ENCODE measurements at regions not wholly inside any gene's neighbourhood (a gene's known extent, or its start where the extent isn't known, plus 50 kb on each side); places are given as distances from the start of the nearest gene placed in this dataset.

- Histone ChIP-seq H3K36me3 (ENCODE audit: control insufficient read depth, insufficient read depth, low read length) (no peaks in the 10 kb centered on the region), H3K4me3 (ENCODE audit: low read depth, low read length) (no peak overlapping the region), H3K9me3 (ENCODE audit: control insufficient read depth, insufficient read depth, low read length) (no peaks in the 10 kb centered on the region), H3K27ac (ENCODE audit: low read depth, low read length) (no peak overlapping the region), H3K4me1 (ENCODE audit: control insufficient read depth, insufficient read depth, low read length) (no peaks in the 10 kb centered on the region), H3K27me3 (ENCODE audit: control insufficient read depth, insufficient read depth, low read length) (no peaks in the 10 kb centered on the region)
- no peak for DNase-seq (ENCODE audit: low read depth in 4 of 6, low spot score in 6 of 6)
- 50% methylated on average over 1 of the region's 2 CpGs for WGBS (ENCODE audit: insufficient coverage)
Measured at GRCh38 chr6:4301871-4302270, 166.5 kb upstream of the ECI2 start.

- WGBS (ENCODE audit: insufficient coverage), result 83% methylated on average over 2 of the region's 5 CpGs
- no peak overlapping the region for H3K27ac ChIP-seq (ENCODE audit: low read depth, low read length)
Measured at GRCh38 chr6:4300917-4301316, 165.5 kb upstream of the ECI2 start.

GRCh38 chr6:4299476-4299875 lies 164.1 kb upstream of the ECI2 start:
- Histone ChIP-seq H3K36me3 (ENCODE audit: control insufficient read depth, insufficient read depth, low read length) (no peaks in the 10 kb centered on the region), H3K4me3 (ENCODE audit: low read depth, low read length) (no peak overlapping the region), H3K27me3 (ENCODE audit: control insufficient read depth, insufficient read depth, low read length) (no peaks in the 10 kb centered on the region), H3K27ac (ENCODE audit: low read depth, low read length) (no peak overlapping the region), H3K9me3 (ENCODE audit: control insufficient read depth, insufficient read depth, low read length) (no peaks in the 10 kb centered on the region), H3K4me1 (ENCODE audit: control insufficient read depth, insufficient read depth, low read length) (peaks cover 8% of the 10 kb centered on the region)
- WGBS (ENCODE audit: insufficient coverage), result 95% methylated on average over 4 of the region's 4 CpGs
- DNase-seq (ENCODE audit: low read depth in 4 of 6, low spot score in 6 of 6), result no peak

More at GRCh38 chr6:4300917-4301316, 165.5 kb upstream of the ECI2 start:
- no peak overlapping the region for H3K4me3 ChIP-seq (ENCODE audit: low read depth, low read length)
- no peaks in the 10 kb centered on the region for H3K4me1 ChIP-seq (ENCODE audit: control insufficient read depth, insufficient read depth, low read length)
- no peaks in the 10 kb centered on the region for H3K36me3 ChIP-seq (ENCODE audit: control insufficient read depth, insufficient read depth, low read length)
- H3K27me3 ChIP-seq (ENCODE audit: control insufficient read depth, insufficient read depth, low read length), result no peaks in the 10 kb centered on the region
- H3K9me3 ChIP-seq (ENCODE audit: control insufficient read depth, insufficient read depth, low read length), result no peaks in the 10 kb centered on the region
- no peak for DNase-seq (ENCODE audit: low read depth in 4 of 6, low spot score in 6 of 6)

GRCh38 chr6:4297348-4297747 lies 162.0 kb upstream of the ECI2 start:
- DNase-seq (ENCODE audit: low read depth in 4 of 6, low spot score in 6 of 6), result no peak
- Histone ChIP-seq H3K4me3 (ENCODE audit: low read depth, low read length) (no peak overlapping the region), H3K9me3 (ENCODE audit: control insufficient read depth, insufficient read depth, low read length) (no peaks in the 10 kb centered on the region), H3K4me1 (ENCODE audit: control insufficient read depth, insufficient read depth, low read length) (peaks cover 9% of the 10 kb centered on the region), H3K27me3 (ENCODE audit: control insufficient read depth, insufficient read depth, low read length) (no peaks in the 10 kb centered on the region), H3K27ac (ENCODE audit: low read depth, low read length) (no peak overlapping the region), H3K36me3 (ENCODE audit: control insufficient read depth, insufficient read depth, low read length) (no peaks in the 10 kb centered on the region)
- WGBS (ENCODE audit: insufficient coverage), result 94% methylated on average over 6 of the region's 7 CpGs

- H3K4me1 ChIP-seq (ENCODE audit: control insufficient read depth, insufficient read depth, low read length), result peaks cover 9% of the 10 kb centered on the region
- no peak for DNase-seq (ENCODE audit: low read depth in 4 of 6, low spot score in 6 of 6)
- H3K4me3 ChIP-seq (ENCODE audit: low read depth, low read length), result no peak overlapping the region
- H3K27me3 ChIP-seq (ENCODE audit: control insufficient read depth, insufficient read depth, low read length), result no peaks in the 10 kb centered on the region
- no peaks in the 10 kb centered on the region for H3K9me3 ChIP-seq (ENCODE audit: control insufficient read depth, insufficient read depth, low read length)
- no peaks in the 10 kb centered on the region for H3K36me3 ChIP-seq (ENCODE audit: control insufficient read depth, insufficient read depth, low read length)
- H3K27ac ChIP-seq (ENCODE audit: low read depth, low read length), result no peak overlapping the region
- WGBS (ENCODE audit: insufficient coverage), result 84% methylated on average over 3 of the region's 3 CpGs
Measured at GRCh38 chr6:4296552-4296951, 161.2 kb upstream of the ECI2 start.

- Histone ChIP-seq H3K9me3 (ENCODE audit: control insufficient read depth, insufficient read depth, low read length) (no peaks in the 10 kb centered on the region), H3K27me3 (ENCODE audit: control insufficient read depth, insufficient read depth, low read length) (no peaks in the 10 kb centered on the region), H3K36me3 (ENCODE audit: control insufficient read depth, insufficient read depth, low read length) (no peaks in the 10 kb centered on the region), H3K4me1 (ENCODE audit: control insufficient read depth, insufficient read depth, low read length) (peaks cover 9% of the 10 kb centered on the region), H3K4me3 (ENCODE audit: low read depth, low read length) (no peak overlapping the region), H3K27ac (ENCODE audit: low read depth, low read length) (no peak overlapping the region)
- DNase-seq (ENCODE audit: low read depth in 4 of 6, low spot score in 6 of 6), result no peak
- 29% methylated on average over 1 of the region's 2 CpGs for WGBS (ENCODE audit: insufficient coverage)
Measured at GRCh38 chr6:4295783-4296155, 160.4 kb upstream of the ECI2 start.

GRCh38 chr6:4295058-4295782 lies 159.8 kb upstream of the ECI2 start:
- H3K27me3 ChIP-seq (ENCODE audit: control insufficient read depth, insufficient read depth, low read length), result no peaks in the 10 kb centered on the region
- no peaks in the 10 kb centered on the region for H3K36me3 ChIP-seq (ENCODE audit: control insufficient read depth, insufficient read depth, low read length)
- no peaks in the 10 kb centered on the region for H3K9me3 ChIP-seq (ENCODE audit: control insufficient read depth, insufficient read depth, low read length)
- 47% methylated on average over 10 of the region's 10 CpGs for WGBS (ENCODE audit: insufficient coverage)
- H3K4me1 ChIP-seq (ENCODE audit: control insufficient read depth, insufficient read depth, low read length), result peaks cover 9% of the 10 kb centered on the region
- DNase-seq (ENCODE audit: low read depth in 4 of 6, low spot score in 6 of 6), result peak in 1 of 6 donors; percentile 20
- no peak overlapping the region for H3K27ac ChIP-seq (ENCODE audit: low read depth, low read length)
- no peak overlapping the region for H3K4me3 ChIP-seq (ENCODE audit: low read depth, low read length)

GRCh38 chr6:4294636-4295035 lies 159.3 kb upstream of the ECI2 start:
- H3K9me3 ChIP-seq (ENCODE audit: control insufficient read depth, insufficient read depth, low read length), result no peaks in the 10 kb centered on the region
- H3K4me3 ChIP-seq (ENCODE audit: low read depth, low read length), result no peak overlapping the region
- H3K36me3 ChIP-seq (ENCODE audit: control insufficient read depth, insufficient read depth, low read length), result no peaks in the 10 kb centered on the region
- peaks cover 9% of the 10 kb centered on the region for H3K4me1 ChIP-seq (ENCODE audit: control insufficient read depth, insufficient read depth, low read length)
- H3K27ac ChIP-seq (ENCODE audit: low read depth, low read length), result no peak overlapping the region
- DNase-seq (ENCODE audit: low read depth in 4 of 6, low spot score in 6 of 6), result no peak
- no peaks in the 10 kb centered on the region for H3K27me3 ChIP-seq (ENCODE audit: control insufficient read depth, insufficient read depth, low read length)
- 91% methylated on average over 9 of the region's 9 CpGs for WGBS (ENCODE audit: insufficient coverage)

GRCh38 chr6:4291453-4292403 lies 156.4 kb upstream of the ECI2 start:
- Histone ChIP-seq H3K4me1 (ENCODE audit: control insufficient read depth, insufficient read depth, low read length) (peaks cover 16% of the 10 kb centered on the region), H3K36me3 (ENCODE audit: control insufficient read depth, insufficient read depth, low read length) (no peaks in the 10 kb centered on the region), H3K27me3 (ENCODE audit: control insufficient read depth, insufficient read depth, low read length) (no peaks in the 10 kb centered on the region), H3K27ac (ENCODE audit: low read depth, low read length) (no peak overlapping the region), H3K4me3 (ENCODE audit: low read depth, low read length) (no peak overlapping the region), H3K9me3 (ENCODE audit: control insufficient read depth, insufficient read depth, low read length) (no peaks in the 10 kb centered on the region)
- DNase-seq (ENCODE audit: low read depth in 4 of 6, low spot score in 6 of 6), result no peak
- WGBS (ENCODE audit: insufficient coverage), result no CpG with 5 or more reads among the region's 11 CpGs

All from spinal cord (tissue), 9 donors.